Small intestine (tissue), 7 donors: ENCODE measurements at regions not wholly inside any gene's neighbourhood (a gene's known extent, or its start where the extent isn't known, plus 50 kb on each side); places are given as distances from the start of the nearest gene placed in this dataset.

Experiments
- DNase-seq, 2 donors: peaks; one replicate each; pipeline versions ENCODE4 v3.0.0 to v3.0.0-alpha.2; 2013
- FAIRE-seq: peaks from 2 replicates; lab custom pipeline; 2012; peaks lifted over from hg19 to GRCh38; lab: Jason Lieb, UNC
- H3K27ac ChIP-seq, 3 donors: one replicate each; pipeline ENCODE4 v1.5.1; 2013; ENCODE audit warnings: low read length in 2 of 3, mild to moderate bottlenecking in 2 of 3, control low read depth in 1 of 3, inconsistent platforms in 1 of 3, low read depth in 1 of 3, moderate library complexity in 1 of 3
- H3K27me3 ChIP-seq, 3 donors: one replicate each; pipeline ENCODE4 v1.6.1; 2013; ENCODE audit warnings: low read length in 3 of 3, inconsistent platforms in 1 of 3; ENCODE audit not compliant: control insufficient read depth in 3 of 3, insufficient read depth in 3 of 3
- H3K36me3 ChIP-seq, 3 donors: one replicate each; pipeline ENCODE4 v1.6.1; 2013; ENCODE audit warnings: low read length in 3 of 3, inconsistent platforms in 1 of 3, low read depth in 1 of 3, mild to moderate bottlenecking in 1 of 3, moderate library complexity in 1 of 3; ENCODE audit not compliant: control insufficient read depth in 3 of 3, insufficient read depth in 2 of 3
- H3K4me1 ChIP-seq, 3 donors: one replicate each; pipeline ENCODE4 v1.6.1; 2013; ENCODE audit warnings: low read length in 2 of 3, inconsistent platforms in 1 of 3, low read depth in 1 of 3, mild to moderate bottlenecking in 1 of 3, moderate library complexity in 1 of 3; ENCODE audit not compliant: control insufficient read depth in 3 of 3, insufficient read depth in 2 of 3
- H3K4me3 ChIP-seq, 3 donors: one replicate each; pipeline ENCODE4 v1.5.1; 2013; ENCODE audit warnings: low read length in 3 of 3, control low read depth in 1 of 3, inconsistent platforms in 1 of 3, low read depth in 1 of 3, mild to moderate bottlenecking in 1 of 3, moderate library complexity in 1 of 3
- H3K9me3 ChIP-seq, 2 donors: one replicate each; pipeline ENCODE4 v1.6.1; 2013; ENCODE audit warnings: low read depth in 1 of 2, low read length in 1 of 2; ENCODE audit not compliant: control insufficient read depth in 2 of 2, insufficient read depth in 1 of 2
- WGBS, 3 donors: extraction: QIAGEN DNeasy Blood & Tissue Kit; methylation state at CpG; one replicate each; pipeline ENCODE4 v1.1.7; 2013; 5-methylcytosine and 5-hydroxymethylcytosine counted together
- donor health status: healthy with polysubstance abuse.
- donor health status: control.
- donor health status: control.
- donor health status: Bipolar disorder and iron deficiency.
- donor health status: healthy.

DNA sequence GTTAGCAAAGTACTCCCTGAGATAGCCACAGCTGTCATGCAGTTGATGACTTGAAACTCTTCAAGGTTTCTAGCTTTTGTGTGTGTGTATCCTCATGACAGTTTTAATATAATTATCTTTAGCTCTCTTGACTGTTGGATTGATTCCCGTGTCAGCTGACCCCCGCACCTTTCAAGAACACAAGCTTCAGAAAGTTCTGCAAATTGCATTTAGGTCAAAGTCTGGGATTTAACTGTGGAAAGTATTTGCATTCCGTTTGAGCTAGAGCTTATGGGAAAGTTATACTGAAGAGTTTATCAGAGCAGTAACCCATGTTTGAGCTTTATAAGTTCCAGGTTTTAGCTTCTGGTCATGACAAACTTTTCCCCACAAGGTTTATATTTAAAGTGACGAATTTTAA lies 380.1 kb upstream of the CHRM3 start:
- no peaks in the 10 kb centered on the region for H3K27me3 ChIP-seq
- H3K4me3 ChIP-seq = no peak overlapping the region
- H3K9me3 ChIP-seq = no peaks in the 10 kb centered on the region
- no peak overlapping the region for H3K27ac ChIP-seq
- whole genome bisulfite sequencing, 3 donors = 16 to 49% (median 26%) methylated on average over 4 of the region's 4 CpGs
- DNase-seq (peak in 1 of 2 donors; percentile 58), FAIRE-seq (no peak)
- H3K4me1 ChIP-seq = peaks cover 0 to 4% (median 0%) of the 10 kb centered on the region in 3 donors
- H3K36me3 ChIP-seq = no peaks in the 10 kb centered on the region

DNA sequence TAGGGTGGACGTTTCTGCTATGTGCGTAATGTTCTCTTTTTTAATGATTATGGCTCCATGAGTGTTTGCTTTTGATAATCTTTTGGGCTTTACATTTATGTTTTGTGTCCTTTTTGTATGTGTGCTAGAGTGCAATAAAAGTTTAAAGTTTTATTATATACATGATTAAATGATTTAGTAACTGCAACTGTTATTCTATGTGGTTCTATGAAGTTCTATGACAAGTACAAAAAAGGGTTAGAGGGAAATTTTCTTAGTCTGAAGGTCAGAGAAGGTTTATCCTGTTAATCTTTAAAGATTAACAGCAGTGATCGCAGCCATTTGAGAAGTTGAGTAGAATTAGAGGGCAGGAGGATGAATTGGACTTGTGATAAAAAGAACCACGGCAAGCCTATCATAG lies 386.4 kb upstream of the CHRM3 start:
- 39 to 63% (median 46%) methylated on average over 4 of the region's 4 CpGs for WGBS, 3 donors
- no peaks in the 10 kb centered on the region for H3K27me3 ChIP-seq
- H3K4me3 ChIP-seq = no peak overlapping the region
- peaks cover 0 to 4% (median 0%) of the 10 kb centered on the region in 3 donors for H3K4me1 ChIP-seq
- H3K36me3 ChIP-seq = no peaks in the 10 kb centered on the region
- DNase-seq (no peak), FAIRE-seq (no peak)
- H3K27ac ChIP-seq = no peak overlapping the region
- H3K9me3 ChIP-seq = no peaks in the 10 kb centered on the region

- Histone ChIP-seq H3K36me3 (no peaks in the 10 kb centered on the region), H3K4me1 (peaks cover 0 to 2% (median 0%) of the 10 kb centered on the region in 3 donors), H3K9me3 (no peaks in the 10 kb centered on the region), H3K27ac (no peak overlapping the region), H3K4me3 (no peak overlapping the region), H3K27me3 (no peaks in the 10 kb centered on the region)
- FAIRE-seq = no peak
- DNase-seq = no peak
- 57 to 75% (median 62%) methylated on average over 3 of the region's 3 CpGs for WGBS, 3 donors
Measured at GRCh38 chr1:238998577-238998976, 387.8 kb upstream of the CHRM3 start.

- H3K4me1 ChIP-seq = no peaks in the 10 kb centered on the region
- WGBS, 3 donors = 75 to 81% (median 78%) methylated on average over 6 of the region's 6 CpGs
- no peak for FAIRE-seq
Measured at GRCh38 chr1:238991765-238992495, 394.4 kb upstream of the CHRM3 start.

GRCh38 chr1:238985312-238985711 lies 401.1 kb upstream of the CHRM3 start:
- DNase-seq = no peak
- Histone ChIP-seq H3K4me3 (no peak overlapping the region), H3K27ac (no peak overlapping the region), H3K9me3 (peaks cover 0 to 7% of the 10 kb centered on the region in 2 donors), H3K27me3 (no peaks in the 10 kb centered on the region), H3K36me3 (no peaks in the 10 kb centered on the region), H3K4me1 (no peaks in the 10 kb centered on the region)
- 57 to 76% (median 62%) methylated on average over 2 of the region's 2 CpGs for WGBS, 3 donors
- no peak for FAIRE-seq

More at GRCh38 chr1:238991765-238992495, 394.4 kb upstream of the CHRM3 start:
- H3K4me3 ChIP-seq = no peak overlapping the region
- DNase-seq = no peak
- H3K27me3 ChIP-seq = no peaks in the 10 kb centered on the region
- no peak overlapping the region for H3K27ac ChIP-seq
- H3K9me3 ChIP-seq = peaks cover 0 to 7% of the 10 kb centered on the region in 2 donors
- H3K36me3 ChIP-seq = no peaks in the 10 kb centered on the region

GRCh38 chr1:238982736-238983135 lies 403.6 kb upstream of the CHRM3 start:
- Histone ChIP-seq H3K27ac (no peak overlapping the region), H3K4me3 (no peak overlapping the region), H3K36me3 (no peaks in the 10 kb centered on the region), H3K27me3 (no peaks in the 10 kb centered on the region), H3K4me1 (no peaks in the 10 kb centered on the region), H3K9me3 (peaks cover 0 to 5% of the 10 kb centered on the region in 2 donors)
- WGBS, 3 donors = 66 to 88% (median 66%) methylated on average over 5 of the region's 5 CpGs
- FAIRE-seq (no peak), DNase-seq (no peak)

GRCh38 chr1:238981317-238981933 lies 404.9 kb upstream of the CHRM3 start:
- no peaks in the 10 kb centered on the region for H3K36me3 ChIP-seq
- H3K27me3 ChIP-seq = no peaks in the 10 kb centered on the region
- DNase-seq (no peak), FAIRE-seq (no peak)
- WGBS, 3 donors = 49 to 67% (median 62%) methylated on average over 2 of the region's 2 CpGs
- no peaks in the 10 kb centered on the region for H3K4me1 ChIP-seq
- H3K4me3 ChIP-seq = no peak overlapping the region
- no peak overlapping the region for H3K27ac ChIP-seq
- H3K9me3 ChIP-seq = no peaks in the 10 kb centered on the region

- FAIRE-seq = no peak
- Histone ChIP-seq H3K9me3 (no peaks in the 10 kb centered on the region), H3K36me3 (no peaks in the 10 kb centered on the region), H3K27me3 (no peaks in the 10 kb centered on the region), H3K4me3 (no peak overlapping the region), H3K4me1 (no peaks in the 10 kb centered on the region), H3K27ac (no peak overlapping the region)
- 81 to 92% (median 84%) methylated on average over 2 of the region's 2 CpGs for WGBS, 3 donors
- DNase-seq = no peak
Measured at GRCh38 chr1:238980053-238980452, 406.3 kb upstream of the CHRM3 start.
